Peyer's patch (tissue), 4 donors: ENCODE measurements at regions not wholly inside any gene's neighbourhood (a gene's known extent, or its start where the extent isn't known, plus 50 kb on each side); places are given as distances from the start of the nearest gene placed in this dataset.

ENCODE experiments used
- DNase-seq, 3 donors: peaks; one replicate each; pipeline ENCODE4 v3.0.0-alpha.2; 2017 to 2019
- H3K27ac ChIP-seq, 4 donors: fragments of 200-600 bp; sonication (generic); one replicate each; pipeline ENCODE4 v1.5.1; 2016 to 2019
- H3K27me3 ChIP-seq, 2 donors: fragments of 200-600 bp; sonication (generic); one replicate each; pipeline ENCODE4 v1.5.1; 2019
- H3K36me3 ChIP-seq, 3 donors: fragments of 200-600 bp; sonication (generic); one replicate each; pipeline ENCODE4 v1.5.1; 2016 to 2019
- H3K4me1 ChIP-seq, 4 donors: fragments of 200-600 bp; sonication (generic); one replicate each; pipeline ENCODE4 v1.5.1; 2016 to 2019
- H3K4me3 ChIP-seq, 4 donors: fragments of 200-600 bp; sonication (generic); 1 replicate in 3 of 4; 2 replicates in 1 of 4; pipeline ENCODE4 v1.5.1; 2016 to 2019; ENCODE audit warnings: mild to moderate bottlenecking in 1 of 4
- H3K9me3 ChIP-seq, 4 donors: fragments of 200-600 bp; sonication (generic); one replicate each; pipeline ENCODE4 v1.5.1; 2016 to 2019; ENCODE audit warnings: mild to moderate bottlenecking in 1 of 4
- CTCF ChIP-seq, 6 experiments: fragments of 450-650 bp in 4 of 6; fragments of 200-600 bp in 2 of 6; sonication (generic) in 1 of 6; IDR thresholded peaks; one replicate each; pipeline ENCODE4 v1.5.1; 2017 to 2019; ENCODE audit warnings: antibody characterized with exemption in 6 of 6, mild to moderate bottlenecking in 3 of 6, moderate library complexity in 1 of 6
- POLR2A ChIP-seq, 2 donors: fragments of 450-650 bp; IDR thresholded peaks; one replicate each; pipeline ENCODE4 v1.5.1; 2017; ENCODE audit warnings: antibody characterized with exemption in 2 of 2, mild to moderate bottlenecking in 2 of 2, moderate library complexity in 2 of 2

- Histone ChIP-seq H3K4me3 (no peak overlapping the region), H3K27ac (no peak overlapping the region), H3K4me1 (no peaks in the 10 kb centered on the region), H3K27me3 (no peaks in the 10 kb centered on the region), H3K36me3 (no peaks in the 10 kb centered on the region), H3K9me3 (no peaks in the 10 kb centered on the region)
- TF ChIP-seq POLR2A (IDR thresholded peaks at IDR 0.05) (no peak), CTCF (IDR thresholded peaks at IDR 0.05) (no peak)
- DNase-seq = no peak
These were observed 532.4 kb downstream of the CDH10 start for GRCh38 chr5:24112420-24112819.

GRCh38 chr5:24118351-24118750, 526.4 kb downstream of the CDH10 start:
- TF ChIP-seq POLR2A (IDR thresholded peaks at IDR 0.05) (no peak), CTCF (IDR thresholded peaks at IDR 0.05) (no peak)

GRCh38 chr5:24135536-24135935, 509.2 kb downstream of the CDH10 start:
- Histone ChIP-seq H3K4me3 (no peak overlapping the region), H3K4me1 (no peaks in the 10 kb centered on the region), H3K27ac (no peak overlapping the region), H3K27me3 (no peaks in the 10 kb centered on the region), H3K9me3 (no peaks in the 10 kb centered on the region), H3K36me3 (no peaks in the 10 kb centered on the region)
- no peak for DNase-seq
- TF ChIP-seq CTCF (IDR thresholded peaks at IDR 0.05) = no peak
- no peak for TF ChIP-seq POLR2A (IDR thresholded peaks at IDR 0.05)

More at GRCh38 chr5:24118351-24118750, 526.4 kb downstream of the CDH10 start:
- H3K9me3 ChIP-seq = no peaks in the 10 kb centered on the region
- no peaks in the 10 kb centered on the region for H3K27me3 ChIP-seq
- DNase-seq = no peak
- no peak overlapping the region for H3K27ac ChIP-seq
- H3K4me3 ChIP-seq = no peak overlapping the region
- H3K4me1 ChIP-seq = no peaks in the 10 kb centered on the region
- H3K36me3 ChIP-seq = no peaks in the 10 kb centered on the region

GRCh38 chr5:24141046-24141445, 503.7 kb downstream of the CDH10 start:
- TF ChIP-seq POLR2A (IDR thresholded peaks at IDR 0.05) (no peak), CTCF (IDR thresholded peaks at IDR 0.05) (no peak)
- Histone ChIP-seq H3K27ac (no peak overlapping the region), H3K36me3 (no peaks in the 10 kb centered on the region), H3K4me3 (no peak overlapping the region), H3K4me1 (no peaks in the 10 kb centered on the region), H3K9me3 (no peaks in the 10 kb centered on the region), H3K27me3 (no peaks in the 10 kb centered on the region)
- DNase-seq = no peak

- no peak for DNase-seq
- TF ChIP-seq POLR2A (IDR thresholded peaks at IDR 0.05) (no peak), CTCF (IDR thresholded peaks at IDR 0.05) (no peak)
- no peaks in the 10 kb centered on the region for H3K36me3 ChIP-seq
- no peak overlapping the region for H3K4me3 ChIP-seq
- H3K9me3 ChIP-seq = no peaks in the 10 kb centered on the region
- no peaks in the 10 kb centered on the region for H3K27me3 ChIP-seq
- H3K27ac ChIP-seq = no peak overlapping the region
- no peaks in the 10 kb centered on the region for H3K4me1 ChIP-seq
These were observed 502.4 kb downstream of the CDH10 start for GRCh38 chr5:24142341-24142740.

- TF ChIP-seq POLR2A (IDR thresholded peaks at IDR 0.05) = no peak
- no peak for TF ChIP-seq CTCF (IDR thresholded peaks at IDR 0.05)
- Histone ChIP-seq H3K4me3 (no peak overlapping the region), H3K27ac (no peak overlapping the region), H3K9me3 (no peaks in the 10 kb centered on the region), H3K27me3 (no peaks in the 10 kb centered on the region), H3K4me1 (no peaks in the 10 kb centered on the region), H3K36me3 (no peaks in the 10 kb centered on the region)
- no peak for DNase-seq
These were observed 499.0 kb downstream of the CDH10 start for GRCh38 chr5:24145806-24146205.
